KMS-11 (cell line): ENCODE measurements at regions not wholly inside any gene's neighbourhood (a gene's known extent, or its start where the extent isn't known, plus 50 kb on each side); places are given as distances from the start of the nearest gene placed in this dataset.

ENCODE experiments used
- H2AFZ ChIP-seq: fragments of 200-600 bp; sonication (generic); 2 replicates; pipeline ENCODE4 v1.6.1; 2016; ENCODE audit warnings: antibody characterized with exemption, mixed run types, low read depth
- H3K27ac ChIP-seq: fragments of 200-600 bp; sonication (generic); 2 replicates; pipeline ENCODE4 v1.6.1; 2016; ENCODE audit warnings: mild to moderate bottlenecking, mixed run types
- H3K27me3 ChIP-seq: fragments of 200-600 bp; sonication (generic); 2 replicates; pipeline ENCODE4 v1.6.1; 2017; ENCODE audit warnings: mild to moderate bottlenecking, low read depth, mixed run types, moderate library complexity; ENCODE audit not compliant: insufficient read depth
- H3K36me3 ChIP-seq: fragments of 200-600 bp; sonication (generic); 2 replicates; pipeline ENCODE4 v1.6.1; 2017; ENCODE audit warnings: mild to moderate bottlenecking, mixed run types; ENCODE audit not compliant: insufficient read depth
- H3K4me1 ChIP-seq: fragments of 200-600 bp; sonication (generic); 2 replicates; pipeline ENCODE4 v1.6.1; 2016; ENCODE audit warnings: mild to moderate bottlenecking, low read depth, mixed run types; ENCODE audit not compliant: poor library complexity, severe bottlenecking
- H3K4me2 ChIP-seq: fragments of 200-600 bp; sonication (generic); 2 replicates; pipeline ENCODE4 v1.7.0; 2016; ENCODE audit warnings: mild to moderate bottlenecking, mixed run types
- H3K4me3 ChIP-seq: fragments of 200-600 bp; sonication (generic); IDR thresholded peaks from 2 replicates; pipeline ENCODE4 v1.6.1; 2017; ENCODE audit warnings: low read depth, low read length, mixed read lengths; ENCODE audit not compliant: insufficient read depth
- H3K79me2 ChIP-seq: fragments of 200-600 bp; sonication (generic); 2 replicates; pipeline ENCODE4 v1.6.1; 2016; ENCODE audit warnings: low read depth, mixed run types; ENCODE audit not compliant: insufficient read depth
- H3K9ac ChIP-seq: fragments of 200-600 bp; sonication (generic); 2 replicates; pipeline ENCODE4 v1.6.1; 2016; ENCODE audit warnings: mild to moderate bottlenecking, mixed run types
- H4K20me1 ChIP-seq: fragments of 200-600 bp; sonication (generic); 2 replicates; pipeline ENCODE4 v1.6.1; 2016; ENCODE audit warnings: mild to moderate bottlenecking, mixed run types; ENCODE audit not compliant: insufficient read depth
- TF ChIP-seq, protein P1 (sequence below): fragments of 200-600 bp; sonication (generic); conservative IDR thresholded peaks from 2 replicates; pipeline ENCODE4 v1.6.1; 2017; ENCODE audit warnings: low read depth, mild to moderate bottlenecking, antibody characterized with exemption, low read length, moderate library complexity, mixed read lengths

DNA sequence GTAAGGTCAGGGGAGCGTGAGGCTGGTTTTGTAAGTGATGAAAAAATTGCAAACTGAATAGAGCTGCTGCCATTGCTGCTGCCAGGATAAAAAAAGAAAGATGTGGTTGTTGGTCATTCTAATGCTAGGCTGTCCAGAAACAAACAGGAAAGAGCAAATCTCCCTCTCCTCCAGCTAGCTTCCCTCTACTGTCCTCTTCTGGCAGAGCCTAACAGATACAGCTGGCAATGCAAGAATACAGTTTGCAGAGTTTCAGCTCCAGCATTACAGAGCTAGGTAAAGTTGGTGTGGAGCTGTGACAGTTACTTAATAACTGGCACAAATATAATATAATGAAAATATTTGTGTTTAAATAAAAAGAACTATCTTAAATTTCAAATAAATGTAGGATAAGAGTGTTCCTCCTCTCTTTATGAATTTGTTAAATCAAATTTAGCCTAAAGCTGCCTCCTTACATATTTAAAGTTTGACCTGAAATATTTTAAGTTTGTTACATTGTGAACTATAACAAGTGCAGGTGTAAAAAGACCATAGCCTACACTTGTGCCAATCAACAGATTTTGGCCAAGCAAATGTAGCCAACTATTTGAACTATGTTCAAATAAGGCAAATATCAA is 407.7 kb downstream of the SH2D4B start:
- H3K27ac ChIP-seq: no peak overlapping the region
- TF ChIP-seq, protein P1, sequence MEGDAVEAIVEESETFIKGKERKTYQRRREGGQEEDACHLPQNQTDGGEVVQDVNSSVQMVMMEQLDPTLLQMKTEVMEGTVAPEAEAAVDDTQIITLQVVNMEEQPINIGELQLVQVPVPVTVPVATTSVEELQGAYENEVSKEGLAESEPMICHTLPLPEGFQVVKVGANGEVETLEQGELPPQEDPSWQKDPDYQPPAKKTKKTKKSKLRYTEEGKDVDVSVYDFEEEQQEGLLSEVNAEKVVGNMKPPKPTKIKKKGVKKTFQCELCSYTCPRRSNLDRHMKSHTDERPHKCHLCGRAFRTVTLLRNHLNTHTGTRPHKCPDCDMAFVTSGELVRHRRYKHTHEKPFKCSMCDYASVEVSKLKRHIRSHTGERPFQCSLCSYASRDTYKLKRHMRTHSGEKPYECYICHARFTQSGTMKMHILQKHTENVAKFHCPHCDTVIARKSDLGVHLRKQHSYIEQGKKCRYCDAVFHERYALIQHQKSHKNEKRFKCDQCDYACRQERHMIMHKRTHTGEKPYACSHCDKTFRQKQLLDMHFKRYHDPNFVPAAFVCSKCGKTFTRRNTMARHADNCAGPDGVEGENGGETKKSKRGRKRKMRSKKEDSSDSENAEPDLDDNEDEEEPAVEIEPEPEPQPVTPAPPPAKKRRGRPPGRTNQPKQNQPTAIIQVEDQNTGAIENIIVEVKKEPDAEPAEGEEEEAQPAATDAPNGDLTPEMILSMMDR: 0 out of 2 replicates have a peak, but pooled peaks have one; percentile 13
- no peaks in the 10 kb centered on the region for H3K4me1 ChIP-seq
- H3K4me3 ChIP-seq: no peak overlapping the region
- H3K9ac ChIP-seq: no peak overlapping the region
- no peaks in the 10 kb centered on the region for H3K27me3 ChIP-seq
- no peak overlapping the region for H3K4me2 ChIP-seq
- no peaks in the 10 kb centered on the region for H3K36me3 ChIP-seq
- no peaks in the 10 kb centered on the region for H4K20me1 ChIP-seq
- H2AFZ ChIP-seq: no peak overlapping the region
- H3K79me2 ChIP-seq: no peaks in the 10 kb centered on the region

DNA sequence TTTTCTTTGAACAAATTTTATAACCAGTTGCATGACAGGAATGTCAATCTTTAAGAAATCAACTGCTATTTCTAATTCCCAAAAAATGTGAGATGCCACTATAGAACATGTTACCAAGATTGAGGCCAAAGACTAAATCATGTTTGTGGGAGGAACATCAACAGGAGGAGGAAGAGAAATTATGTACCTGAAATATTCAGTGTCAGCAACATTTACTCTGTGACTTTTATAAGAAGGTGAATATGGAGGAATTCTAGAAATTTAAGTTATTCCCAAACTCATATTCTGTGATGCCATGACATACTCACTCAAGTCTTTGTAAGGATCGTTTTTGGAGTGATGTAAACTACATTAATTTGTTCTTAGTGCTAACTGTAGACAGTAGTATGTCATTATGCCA is 408.4 kb downstream of the SH2D4B start:
- H3K27me3 ChIP-seq: no peaks in the 10 kb centered on the region
- no peak overlapping the region for H3K27ac ChIP-seq
- H3K79me2 ChIP-seq: no peaks in the 10 kb centered on the region
- TF ChIP-seq, protein P1: no peak
- no peak overlapping the region for H2AFZ ChIP-seq
- H4K20me1 ChIP-seq: no peaks in the 10 kb centered on the region
- H3K9ac ChIP-seq: no peak overlapping the region
- H3K4me1 ChIP-seq: no peaks in the 10 kb centered on the region
- no peak overlapping the region for H3K4me2 ChIP-seq
- no peak overlapping the region for H3K4me3 ChIP-seq
- no peaks in the 10 kb centered on the region for H3K36me3 ChIP-seq

DNA sequence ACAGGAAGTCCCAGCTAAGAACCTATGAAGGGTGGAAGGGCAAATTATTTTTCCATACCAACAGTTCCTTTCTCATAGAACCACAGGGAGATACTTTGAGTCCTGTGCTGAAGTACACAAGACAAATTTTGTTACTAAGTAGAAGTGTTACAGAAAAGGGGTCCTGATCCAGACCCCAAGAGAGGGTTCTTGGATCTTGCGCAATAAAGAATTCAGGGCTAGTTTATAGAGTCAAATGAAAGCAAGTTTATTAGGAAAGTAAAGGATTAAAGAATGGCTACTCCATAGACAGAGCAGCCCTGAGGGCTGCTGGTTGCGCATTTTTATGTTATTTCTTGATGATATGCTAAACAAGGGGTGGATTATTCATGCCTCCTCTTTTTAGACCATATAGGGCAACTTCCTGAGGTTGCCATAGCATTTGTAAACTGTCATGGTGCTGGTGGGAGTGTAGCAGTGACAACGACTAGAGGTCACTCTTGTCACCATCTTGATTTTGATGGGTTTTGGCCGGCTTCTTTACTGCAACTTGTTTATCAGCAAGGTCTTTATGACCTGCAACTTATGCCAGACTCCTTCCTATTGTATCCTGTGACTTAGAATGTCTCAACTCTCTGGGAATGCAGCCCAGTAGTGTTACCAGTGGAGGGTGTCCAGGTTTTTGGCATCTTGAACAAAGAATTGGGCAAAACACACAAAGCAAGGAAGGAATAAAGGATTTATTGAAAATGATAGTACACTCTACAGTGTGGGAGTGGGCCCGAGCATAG is 409.4 kb downstream of the SH2D4B start:
- no peaks in the 10 kb centered on the region for H3K79me2 ChIP-seq
- H3K9ac ChIP-seq: no peak overlapping the region
- no peak overlapping the region for H3K27ac ChIP-seq
- H3K4me2 ChIP-seq: no peak overlapping the region
- TF ChIP-seq, protein P1: no peak
- no peaks in the 10 kb centered on the region for H4K20me1 ChIP-seq
- H3K36me3 ChIP-seq: no peaks in the 10 kb centered on the region
- no peak overlapping the region for H2AFZ ChIP-seq
- no peaks in the 10 kb centered on the region for H3K27me3 ChIP-seq
- H3K4me1 ChIP-seq: no peaks in the 10 kb centered on the region
- no peak overlapping the region for H3K4me3 ChIP-seq

DNA sequence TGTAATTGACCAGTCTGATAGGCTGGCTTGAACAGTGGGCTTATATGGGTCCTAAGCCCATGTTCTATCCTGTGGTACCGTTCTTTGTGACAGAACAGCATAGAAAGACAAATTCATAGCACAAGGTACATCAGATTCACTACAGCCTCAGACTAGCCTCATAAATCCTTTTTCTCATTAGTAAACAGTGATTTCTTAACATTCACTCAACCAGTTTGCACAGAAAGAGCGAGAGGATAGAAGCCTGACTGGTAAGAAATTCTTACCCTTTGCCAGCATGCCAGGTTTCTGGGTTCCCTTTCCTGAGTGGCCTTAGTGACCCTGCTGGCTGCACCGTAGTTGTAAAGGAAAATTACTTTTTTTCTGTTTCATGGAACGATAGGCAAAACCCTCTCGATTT is 412.1 kb downstream of the SH2D4B start:
- Histone ChIP-seq H3K9ac (no peak overlapping the region), H4K20me1 (no peaks in the 10 kb centered on the region), H3K4me2 (no peak overlapping the region), H3K27me3 (no peaks in the 10 kb centered on the region), H3K36me3 (no peaks in the 10 kb centered on the region), H3K4me1 (no peaks in the 10 kb centered on the region), H3K4me3 (no peak overlapping the region), H2AFZ (no peak overlapping the region), H3K27ac (no peak overlapping the region), H3K79me2 (no peaks in the 10 kb centered on the region)
- TF ChIP-seq, protein P1: no peak
